Endothelial cell of umbilical vein (primary cell): ENCODE measurements at regions not wholly inside any gene's neighbourhood (a gene's known extent, or its start where the extent isn't known, plus 50 kb on each side); places are given as distances from the start of the nearest gene placed in this dataset.

ENCODE experiments used
- BruUV-seq: library from RNA; stranded (reverse); fragments of 400-500 nt; replicated peaks from 2 replicates; lab custom pipeline; 2021; lab: Mats Ljungman, UMichigan
- CTCF ChIA-PET: fragments of 300-600, 350-600 bp; sonication (Branson Sonifier 250); formaldehyde crosslinking; loops from one replicate; lab custom pipeline; 2021; ENCODE audit warnings: antibody characterized with exemption, inconsistent platforms; lab: Charles Lee
- POLR2A ChIA-PET: fragments of 300-600, 350-600 bp; sonication (Branson Sonifier 250); formaldehyde crosslinking; loops from one replicate; lab custom pipeline; 2021; ENCODE audit warnings: antibody characterized with exemption, inconsistent platforms; lab: Charles Lee
- DNase-seq: peaks from one replicate; pipeline ENCODE4 v3.0.0-alpha.2; 2011; ENCODE audit warnings: low read depth, low spot score
- FAIRE-seq: peaks from 2 replicates; lab custom pipeline; 2011; peaks lifted over from hg19 to GRCh38; lab: Jason Lieb, UNC
- H2AFZ ChIP-seq: 2 replicates; pipeline ENCODE4 v1.6.0; 2012; ENCODE audit warnings: low read depth, low read length, control low read depth, inconsistent platforms
- H3K27ac ChIP-seq: 2 replicates; pipeline ENCODE4 v1.5.1; 2011; ENCODE audit warnings: low read depth, mild to moderate bottlenecking, control low read depth, low read length, moderate library complexity; ENCODE audit not compliant: insufficient read depth
- H3K27me3 ChIP-seq, 2 experiments: 2 replicates each; pipeline versions ENCODE4 v1.6.0 to v1.6.1; 2011; ENCODE audit warnings: low read length in 2 of 2, mixed read lengths in 1 of 2; ENCODE audit not compliant: control insufficient read depth in 2 of 2, insufficient read depth in 2 of 2
- H3K36me3 ChIP-seq, 2 experiments: 2 replicates in 1 of 2; 3 replicates in 1 of 2; pipeline ENCODE4 v1.5.1; 2011; ENCODE audit warnings: low read length in 2 of 2, mild to moderate bottlenecking in 1 of 2, moderate library complexity in 1 of 2; ENCODE audit not compliant: control insufficient read depth in 2 of 2, insufficient read depth in 2 of 2; ENCODE audit errors: extremely low read depth in 1 of 2
- H3K4me1 ChIP-seq: 3 replicates; pipeline ENCODE4 v1.5.1; 2011; ENCODE audit warnings: mild to moderate bottlenecking, low read length; ENCODE audit not compliant: control insufficient read depth, insufficient read depth; ENCODE audit errors: extremely low read depth
- H3K4me2 ChIP-seq: 2 replicates; pipeline ENCODE4 v1.6.1; 2011; ENCODE audit warnings: low read length, control low read depth, mixed read lengths; ENCODE audit not compliant: insufficient read depth
- H3K4me3 ChIP-seq, 3 experiments: fragments of 200-600 bp in 1 of 3; sonication (generic), shearing (Covaris generic) in 1 of 3; replicated peaks in 1 of 3; 2 replicates each; pipeline ENCODE4 v1.5.1; 2011 to 2016; ENCODE audit warnings: control low read depth in 3 of 3, low read length in 3 of 3, mild to moderate bottlenecking in 2 of 3, inconsistent platforms in 1 of 3, low read depth in 1 of 3, moderate library complexity in 1 of 3; ENCODE audit not compliant: insufficient read depth in 1 of 3
- H3K79me2 ChIP-seq: 2 replicates; pipeline ENCODE4 v1.6.0; 2012; ENCODE audit warnings: low read length, inconsistent platforms; ENCODE audit not compliant: control insufficient read depth, insufficient read depth
- H3K9ac ChIP-seq: replicated peaks from 2 replicates; pipeline ENCODE3; 2011; ENCODE audit warnings: low read length, control low read depth; ENCODE audit not compliant: insufficient read depth; ENCODE audit errors: extremely low read depth
- H3K9me1 ChIP-seq: replicated peaks from 3 replicates; pipeline ENCODE4 v1.6.0; 2011; ENCODE audit warnings: mild to moderate bottlenecking, low read length; ENCODE audit not compliant: control insufficient read depth, insufficient read depth; ENCODE audit errors: extremely low read depth
- H3K9me3 ChIP-seq: replicated peaks from 2 replicates; pipeline ENCODE4 v1.5.1; 2012; ENCODE audit warnings: low read length, inconsistent platforms; ENCODE audit not compliant: control insufficient read depth, insufficient read depth
- H4K20me1 ChIP-seq: replicated peaks from 2 replicates; pipeline ENCODE3; 2011; ENCODE audit warnings: mild to moderate bottlenecking, low read length; ENCODE audit not compliant: control insufficient read depth, insufficient read depth; ENCODE audit errors: extremely low read depth
- EZH2 ChIP-seq: IDR thresholded peaks from 2 replicates; pipeline ENCODE4 v1.6.1; 2012; ENCODE audit warnings: borderline replicate concordance, low read depth, mild to moderate bottlenecking, moderate library complexity, low read length, inconsistent platforms; ENCODE audit not compliant: severe bottlenecking
- FOS ChIP-seq: IDR thresholded peaks from 2 replicates; pipeline ENCODE4 v1.6.1; 2011; ENCODE audit warnings: mild to moderate bottlenecking, low read length, moderate library complexity, borderline replicate concordance; ENCODE audit not compliant: insufficient read depth
- GATA2 ChIP-seq: IDR thresholded peaks from 2 replicates; pipeline ENCODE4 v1.7.0; 2011; ENCODE audit warnings: low read depth, mild to moderate bottlenecking, moderate library complexity, mixed read lengths, low read length; ENCODE audit not compliant: insufficient read length, insufficient read depth
- JUN ChIP-seq: IDR thresholded peaks from 2 replicates; pipeline ENCODE4 v1.6.1; 2011; ENCODE audit warnings: borderline replicate concordance, low read depth; ENCODE audit not compliant: insufficient read length, insufficient read depth
- MAX ChIP-seq: IDR thresholded peaks from 2 replicates; pipeline ENCODE4 v1.6.1; 2011; ENCODE audit not compliant: insufficient read depth, insufficient read length
- MYC ChIP-seq: IDR thresholded peaks from one replicate; pipeline ENCODE4 v1.6.1; 2011; ENCODE audit warnings: mild to moderate bottlenecking, low read depth, low read length
- POLR2A ChIP-seq: IDR thresholded peaks from 2 replicates; pipeline ENCODE4 v1.6.1; 2012; ENCODE audit warnings: low read depth, mild to moderate bottlenecking, control low read depth, low read length
- POLR2AphosphoS5 ChIP-seq: IDR thresholded peaks from 2 replicates; pipeline ENCODE4 v1.6.1; 2012; ENCODE audit warnings: low read depth, mild to moderate bottlenecking, control low read depth, low read length, moderate library complexity; ENCODE audit not compliant: insufficient read depth
- dilution Hi-C: fragments of 300-500 bp; cut with MboI; formaldehyde crosslinking; loops from one replicate; pipeline ENCODE4 v1.15.0; 2019; ENCODE audit warnings: low sequenced_read_pairs; ENCODE audit not compliant: extremely low pct_ligation_motif_present
- intact Hi-C: fragments of 100-400 bp; cut with micrococcal nuclease; formaldehyde crosslinking; loops from one replicate; pipeline ENCODE4 v1.10.0; 2022
- TF ChIP-seq, protein P1 (sequence below), 2 donors: IDR thresholded peaks; 1 replicate in 1 of 2; 2 replicates in 1 of 2; pipeline ENCODE4 v1.5.1; 2011; ENCODE audit warnings: low read length in 2 of 2, mild to moderate bottlenecking in 2 of 2, moderate library complexity in 2 of 2, control low read depth in 1 of 2, inconsistent platforms in 1 of 2, low read depth in 1 of 2; ENCODE audit not compliant: insufficient read depth in 1 of 2; ENCODE audit errors: extremely low read depth in 1 of 2

DNA sequence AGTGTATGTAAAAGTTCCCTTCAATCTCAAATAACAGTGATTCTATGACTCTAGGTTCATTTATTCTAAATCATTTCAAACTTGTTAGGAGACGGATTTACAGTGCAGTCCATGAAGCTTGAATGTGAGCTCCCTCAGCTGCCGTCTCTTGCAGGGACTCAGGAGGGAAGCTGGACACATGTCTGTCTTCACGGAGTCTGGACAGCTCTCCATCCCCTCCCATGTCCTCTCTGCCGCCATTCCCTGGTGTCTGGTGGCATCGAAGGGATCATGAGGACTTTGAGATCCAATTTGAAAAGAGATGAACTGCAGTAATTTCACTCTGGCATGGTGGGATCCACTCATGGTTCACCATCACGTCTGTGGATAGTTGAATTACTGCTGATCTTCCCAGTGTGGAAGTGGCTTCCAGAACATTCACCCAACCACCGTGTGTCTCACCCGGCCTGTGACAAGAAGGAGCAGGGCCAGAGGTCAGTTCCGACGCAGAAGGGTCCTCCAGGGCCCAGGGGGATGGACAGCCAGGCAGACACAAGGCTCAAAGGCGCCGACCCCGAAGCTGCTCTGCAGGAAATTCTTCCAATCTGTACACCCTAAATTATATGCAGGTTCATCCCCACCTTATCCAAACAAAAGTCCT lies 370.1 kb downstream of the THBS2 start:
- H3K79me2 ChIP-seq, result no peaks in the 10 kb centered on the region
- H4K20me1 ChIP-seq, result no peaks in the 10 kb centered on the region
- BruUV-seq, result no TSS peak
- H3K27ac ChIP-seq, result no peak overlapping the region
- dilution Hi-C loops (no loop called here), intact Hi-C loops (loop anchor here (1.0 to 5.0 kb wide), 2 partner anchors 513 to 976 kb away; no protein-coding TSS in a partner anchor)
- ChIA-PET CTCF (interaction anchor here (1.2 kb wide), 1 partner anchor 823 kb away, joined by 3 read pairs; no protein-coding TSS in a partner anchor), POLR2A (no interaction called here)
- no peak overlapping the region for H2AFZ ChIP-seq
- no peak overlapping the region for H3K4me2 ChIP-seq
- H3K9me1 ChIP-seq, result no peaks in the 10 kb centered on the region
- no peaks in the 10 kb centered on the region for H3K36me3 ChIP-seq
- TF ChIP-seq MYC (no peak), EZH2 (no peak), FOS (no peak), GATA2 (no peak), MAX (no peak), POLR2AphosphoS5 (no peak), JUN (no peak), POLR2A (no peak)
- TF ChIP-seq, protein P1, sequence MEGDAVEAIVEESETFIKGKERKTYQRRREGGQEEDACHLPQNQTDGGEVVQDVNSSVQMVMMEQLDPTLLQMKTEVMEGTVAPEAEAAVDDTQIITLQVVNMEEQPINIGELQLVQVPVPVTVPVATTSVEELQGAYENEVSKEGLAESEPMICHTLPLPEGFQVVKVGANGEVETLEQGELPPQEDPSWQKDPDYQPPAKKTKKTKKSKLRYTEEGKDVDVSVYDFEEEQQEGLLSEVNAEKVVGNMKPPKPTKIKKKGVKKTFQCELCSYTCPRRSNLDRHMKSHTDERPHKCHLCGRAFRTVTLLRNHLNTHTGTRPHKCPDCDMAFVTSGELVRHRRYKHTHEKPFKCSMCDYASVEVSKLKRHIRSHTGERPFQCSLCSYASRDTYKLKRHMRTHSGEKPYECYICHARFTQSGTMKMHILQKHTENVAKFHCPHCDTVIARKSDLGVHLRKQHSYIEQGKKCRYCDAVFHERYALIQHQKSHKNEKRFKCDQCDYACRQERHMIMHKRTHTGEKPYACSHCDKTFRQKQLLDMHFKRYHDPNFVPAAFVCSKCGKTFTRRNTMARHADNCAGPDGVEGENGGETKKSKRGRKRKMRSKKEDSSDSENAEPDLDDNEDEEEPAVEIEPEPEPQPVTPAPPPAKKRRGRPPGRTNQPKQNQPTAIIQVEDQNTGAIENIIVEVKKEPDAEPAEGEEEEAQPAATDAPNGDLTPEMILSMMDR (IDR thresholded peaks at IDR 0.05; ENCODE audit: extremely low read depth in 1 of 2, insufficient read depth in 1 of 2, low read depth in 1 of 2, low read length in 2 of 2), result no peak
- no peak for FAIRE-seq
- H3K4me1 ChIP-seq, result no peaks in the 10 kb centered on the region
- DNase-seq, result no peak
- H3K9ac ChIP-seq, result no peak overlapping the region
- no peaks in the 10 kb centered on the region for H3K9me3 ChIP-seq
- no peak overlapping the region for H3K4me3 ChIP-seq
- no peaks in the 10 kb centered on the region for H3K27me3 ChIP-seq
